ENCODE measurements at regions not wholly inside any gene's neighbourhood (a gene's known extent, or its start where the extent isn't known, plus 50 kb on each side); places are given as distances from the start of the nearest gene placed in this dataset.

DNA sequence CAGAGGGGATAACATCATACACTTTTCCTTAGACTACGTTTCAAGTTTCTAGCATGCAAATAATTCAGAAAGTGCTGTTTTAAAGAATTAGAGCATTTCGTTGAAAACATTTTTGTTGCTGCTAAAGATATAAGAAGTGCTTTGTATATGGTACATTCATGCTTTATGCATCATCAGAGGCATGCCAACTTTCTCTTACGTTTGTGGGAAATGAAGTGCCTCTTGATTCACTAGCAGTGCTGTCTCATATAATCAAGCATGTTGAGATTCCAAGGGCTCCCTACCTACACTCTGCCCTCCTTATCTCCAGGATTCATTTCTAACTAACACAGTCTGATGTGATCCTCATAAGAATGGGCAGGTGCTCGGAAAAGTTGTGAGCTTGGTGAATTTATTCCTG, 748.6 kb upstream of the DDX18 start:
- Histone ChIP-seq H3K9me3 (replicated peaks in 1 of 2; ENCODE audit: control insufficient read depth in 2 of 2, insufficient read depth in 1 of 2, low read depth in 1 of 2, low read length in 2 of 2) (no peaks in the 10 kb centered on the region), H4K8ac (ENCODE audit: low read depth, low read length) (no peak overlapping the region), H3K27me3 (ENCODE audit: control insufficient read depth in 3 of 3, insufficient read depth in 3 of 3, low read depth in 1 of 3, low read length in 3 of 3) (no peaks in the 10 kb centered on the region), H3K79me1 (ENCODE audit: low read depth, low read length) (no peaks in the 10 kb centered on the region), H3K4ac (ENCODE audit: low read length) (no peak overlapping the region), H3K36me3 (replicated peaks in 1 of 2; ENCODE audit: control insufficient read depth in 2 of 2, insufficient read depth in 2 of 2, low read length in 2 of 2) (no peaks in the 10 kb centered on the region), H3K27ac (replicated peaks; ENCODE audit: low read length) (no peak overlapping the region), H2BK12ac (ENCODE audit: low read length) (no peak overlapping the region), H2AFZ (ENCODE audit: low read length) (no peak overlapping the region), H3K9ac (ENCODE audit: low read depth, low read length, poor library complexity) (no peak overlapping the region), H2AK5ac (ENCODE audit: low read depth, low read length) (no peak overlapping the region), H3K4me3 (ENCODE audit: low read length in 2 of 2) (no peak overlapping the region), H4K91ac (ENCODE audit: low read depth, low read length, poor library complexity) (no peak overlapping the region), H2BK15ac (ENCODE audit: low read length) (no peak overlapping the region), H3K23ac (ENCODE audit: low read depth, low read length, poor library complexity) (no peak overlapping the region), H3K4me1 (ENCODE audit: control insufficient read depth in 2 of 2, insufficient read depth in 1 of 2, low read depth in 1 of 2, low read length in 2 of 2) (no peaks in the 10 kb centered on the region), H2BK120ac (ENCODE audit: low read depth, low read length) (no peak overlapping the region), H3K14ac (ENCODE audit: low read length) (no peak overlapping the region), H2BK5ac (ENCODE audit: low read length) (no peak overlapping the region), H3K4me2 (ENCODE audit: insufficient read depth, low read length, poor library complexity, severe bottlenecking) (no peak overlapping the region), H3K18ac (ENCODE audit: low read length) (no peak overlapping the region)
- DNase-seq (ENCODE audit: low spot score), result no peak
- WGBS, 2 donors (ENCODE audit: extremely low coverage in 2 of 2, insufficient read length in 2 of 2, insufficient replicate concordance in 1 of 2), result no CpG with 5 or more reads among the region's 4 CpGs

DNA sequence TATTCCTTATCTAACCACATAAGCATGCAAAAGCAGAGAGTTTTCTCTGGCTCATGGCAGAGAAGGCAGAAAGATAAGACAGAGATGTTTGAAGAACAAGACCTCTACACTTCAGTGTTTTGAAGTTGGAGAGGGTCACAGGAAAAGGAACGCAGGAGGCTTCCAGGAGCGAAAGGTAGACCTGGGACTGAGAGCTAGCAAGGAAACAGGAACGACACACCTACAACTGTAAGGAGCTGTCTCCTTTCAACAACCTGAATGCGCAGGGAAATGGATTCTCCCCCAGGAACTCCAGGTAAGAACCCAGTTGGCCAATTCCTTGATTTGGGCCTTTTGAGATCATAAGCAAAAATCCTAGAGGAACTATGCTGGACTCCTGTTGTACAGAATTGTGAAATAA, 746.6 kb upstream of the DDX18 start:
- WGBS, 2 donors (ENCODE audit: extremely low coverage in 2 of 2, insufficient read length in 2 of 2, insufficient replicate concordance in 1 of 2), result no CpG with 5 or more reads among the region's 4 CpGs
- Histone ChIP-seq H3K27me3 (ENCODE audit: control insufficient read depth in 3 of 3, insufficient read depth in 3 of 3, low read depth in 1 of 3, low read length in 3 of 3) (no peaks in the 10 kb centered on the region), H4K8ac (ENCODE audit: low read depth, low read length) (no peak overlapping the region), H3K36me3 (replicated peaks in 1 of 2; ENCODE audit: control insufficient read depth in 2 of 2, insufficient read depth in 2 of 2, low read length in 2 of 2) (no peaks in the 10 kb centered on the region), H2BK15ac (ENCODE audit: low read length) (no peak overlapping the region), H3K9me3 (replicated peaks in 1 of 2; ENCODE audit: control insufficient read depth in 2 of 2, insufficient read depth in 1 of 2, low read depth in 1 of 2, low read length in 2 of 2) (peaks cover 4% of the 10 kb centered on the region in 2 donors), H2AFZ (ENCODE audit: low read length) (no peak overlapping the region), H3K18ac (ENCODE audit: low read length) (no peak overlapping the region), H3K4me1 (ENCODE audit: control insufficient read depth in 2 of 2, insufficient read depth in 1 of 2, low read depth in 1 of 2, low read length in 2 of 2) (no peaks in the 10 kb centered on the region), H3K4me2 (ENCODE audit: insufficient read depth, low read length, poor library complexity, severe bottlenecking) (no peak overlapping the region), H3K23ac (ENCODE audit: low read depth, low read length, poor library complexity) (no peak overlapping the region), H3K4me3 (ENCODE audit: low read length in 2 of 2) (no peak overlapping the region), H3K27ac (replicated peaks; ENCODE audit: low read length) (no peak overlapping the region), H3K9ac (ENCODE audit: low read depth, low read length, poor library complexity) (no peak overlapping the region), H2AK5ac (ENCODE audit: low read depth, low read length) (no peak overlapping the region), H2BK5ac (ENCODE audit: low read length) (no peak overlapping the region), H3K79me1 (ENCODE audit: low read depth, low read length) (no peaks in the 10 kb centered on the region), H4K91ac (ENCODE audit: low read depth, low read length, poor library complexity) (no peak overlapping the region), H2BK120ac (ENCODE audit: low read depth, low read length) (no peak overlapping the region), H2BK12ac (ENCODE audit: low read length) (no peak overlapping the region), H3K4ac (ENCODE audit: low read length) (no peak overlapping the region), H3K14ac (ENCODE audit: low read length) (no peak overlapping the region)
- DNase-seq (ENCODE audit: low spot score), result no peak

DNA sequence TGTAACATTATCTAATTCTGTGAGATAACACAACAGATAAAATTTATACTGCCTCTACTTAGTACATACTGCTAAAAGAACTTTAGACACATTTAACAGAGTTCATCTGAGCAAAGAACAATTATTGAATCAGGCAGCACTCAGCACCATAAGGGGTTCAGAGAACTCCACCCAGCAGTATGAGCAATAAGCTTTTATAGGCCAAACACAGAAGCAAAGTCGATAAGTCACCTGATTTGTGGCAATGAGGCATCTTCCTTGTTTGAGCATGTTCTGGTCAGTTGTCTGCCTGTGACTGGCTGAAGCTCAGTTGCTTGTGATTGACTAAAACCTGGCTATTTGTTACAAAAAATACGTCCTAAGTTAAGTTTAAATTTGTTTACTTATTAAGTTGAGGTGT, 746.1 kb upstream of the DDX18 start:
- H3K4me3 ChIP-seq (ENCODE audit: low read length in 2 of 2), result no peak overlapping the region
- no peak overlapping the region for H3K18ac ChIP-seq (ENCODE audit: low read length)
- H3K79me1 ChIP-seq (ENCODE audit: low read depth, low read length), result no peaks in the 10 kb centered on the region
- H3K9me3 ChIP-seq (replicated peaks in 1 of 2; ENCODE audit: control insufficient read depth in 2 of 2, insufficient read depth in 1 of 2, low read depth in 1 of 2, low read length in 2 of 2), result peaks cover 4% of the 10 kb centered on the region in 2 donors
- DNase-seq (ENCODE audit: low spot score), result no peak
- H3K4me2 ChIP-seq (ENCODE audit: insufficient read depth, low read length, poor library complexity, severe bottlenecking), result no peak overlapping the region
- no peak overlapping the region for H2BK12ac ChIP-seq (ENCODE audit: low read length)
- H4K91ac ChIP-seq (ENCODE audit: low read depth, low read length, poor library complexity), result no peak overlapping the region
- no peak overlapping the region for H2AK5ac ChIP-seq (ENCODE audit: low read depth, low read length)
- H3K9ac ChIP-seq (ENCODE audit: low read depth, low read length, poor library complexity), result no peak overlapping the region
- no peak overlapping the region for H3K4ac ChIP-seq (ENCODE audit: low read length)
- H3K14ac ChIP-seq (ENCODE audit: low read length), result no peak overlapping the region
- no peak overlapping the region for H3K23ac ChIP-seq (ENCODE audit: low read depth, low read length, poor library complexity)
- no CpG with 5 or more reads among the region's 2 CpGs for WGBS, 2 donors (ENCODE audit: extremely low coverage in 2 of 2, insufficient read length in 2 of 2, insufficient replicate concordance in 1 of 2)
- no peaks in the 10 kb centered on the region for H3K4me1 ChIP-seq (ENCODE audit: control insufficient read depth in 2 of 2, insufficient read depth in 1 of 2, low read depth in 1 of 2, low read length in 2 of 2)
- no peak overlapping the region for H3K27ac ChIP-seq (replicated peaks; ENCODE audit: low read length)
- H4K8ac ChIP-seq (ENCODE audit: low read depth, low read length), result no peak overlapping the region
- H3K27me3 ChIP-seq (ENCODE audit: control insufficient read depth in 3 of 3, insufficient read depth in 3 of 3, low read depth in 1 of 3, low read length in 3 of 3), result no peaks in the 10 kb centered on the region
- no peak overlapping the region for H2BK15ac ChIP-seq (ENCODE audit: low read length)
- H2AFZ ChIP-seq (ENCODE audit: low read length), result no peak overlapping the region
- no peak overlapping the region for H2BK5ac ChIP-seq (ENCODE audit: low read length)
- H3K36me3 ChIP-seq (replicated peaks in 1 of 2; ENCODE audit: control insufficient read depth in 2 of 2, insufficient read depth in 2 of 2, low read length in 2 of 2), result no peaks in the 10 kb centered on the region
- no peak overlapping the region for H2BK120ac ChIP-seq (ENCODE audit: low read depth, low read length)

DNA sequence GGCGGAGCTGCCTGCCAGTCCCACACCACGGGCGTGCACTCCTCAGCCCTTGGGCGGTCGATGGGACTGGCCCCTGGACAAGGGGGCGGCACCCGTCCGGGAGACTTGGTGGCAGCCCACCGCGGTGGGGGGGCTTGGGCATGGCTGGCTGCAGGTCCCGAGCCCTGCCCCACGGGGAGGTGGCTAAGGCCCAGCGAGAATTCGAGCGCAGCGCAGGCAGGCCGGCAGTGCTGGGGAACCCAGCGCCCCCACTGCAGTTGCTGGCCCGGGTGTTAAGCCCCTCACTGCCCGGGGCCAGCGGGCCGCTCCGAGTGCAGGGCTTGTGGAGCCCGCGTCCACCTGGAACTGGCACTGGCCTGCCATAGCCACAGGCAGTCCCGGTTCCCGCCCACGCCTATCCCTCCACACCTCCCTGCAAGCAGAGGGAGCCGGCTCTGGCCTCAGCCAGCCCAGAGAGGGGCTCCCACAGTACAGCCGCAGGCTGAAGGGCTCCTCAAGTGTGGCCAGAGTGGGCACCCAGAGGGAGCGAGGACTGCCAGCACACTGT, 742.9 kb upstream of the DDX18 start:
- Histone ChIP-seq H3K9ac (ENCODE audit: low read depth, low read length, poor library complexity) (no peak overlapping the region), H3K4me3 (ENCODE audit: low read length in 2 of 2) (no peak overlapping the region), H3K4ac (ENCODE audit: low read length) (no peak overlapping the region), H3K79me1 (ENCODE audit: low read depth, low read length) (no peaks in the 10 kb centered on the region), H3K23ac (ENCODE audit: low read depth, low read length, poor library complexity) (no peak overlapping the region), H3K18ac (ENCODE audit: low read length) (no peak overlapping the region), H3K14ac (ENCODE audit: low read length) (no peak overlapping the region), H2AFZ (ENCODE audit: low read length) (no peak overlapping the region), H4K8ac (ENCODE audit: low read depth, low read length) (no peak overlapping the region), H2BK12ac (ENCODE audit: low read length) (no peak overlapping the region), H2BK15ac (ENCODE audit: low read length) (no peak overlapping the region), H2AK5ac (ENCODE audit: low read depth, low read length) (peak overlapping the region; percentile 14), H3K4me1 (ENCODE audit: control insufficient read depth in 2 of 2, insufficient read depth in 1 of 2, low read depth in 1 of 2, low read length in 2 of 2) (peaks cover 0 to 3% of the 10 kb centered on the region in 2 donors), H3K9me3 (replicated peaks in 1 of 2; ENCODE audit: control insufficient read depth in 2 of 2, insufficient read depth in 1 of 2, low read depth in 1 of 2, low read length in 2 of 2) (peaks cover 4% of the 10 kb centered on the region in 2 donors), H3K36me3 (replicated peaks in 1 of 2; ENCODE audit: control insufficient read depth in 2 of 2, insufficient read depth in 2 of 2, low read length in 2 of 2) (no peaks in the 10 kb centered on the region), H4K91ac (ENCODE audit: low read depth, low read length, poor library complexity) (no peak overlapping the region), H3K27me3 (ENCODE audit: control insufficient read depth in 3 of 3, insufficient read depth in 3 of 3, low read depth in 1 of 3, low read length in 3 of 3) (no peaks in the 10 kb centered on the region), H3K4me2 (ENCODE audit: insufficient read depth, low read length, poor library complexity, severe bottlenecking) (no peak overlapping the region), H2BK5ac (ENCODE audit: low read length) (no peak overlapping the region), H2BK120ac (ENCODE audit: low read depth, low read length) (no peak overlapping the region), H3K27ac (replicated peaks; ENCODE audit: low read length) (no peak overlapping the region)
- WGBS, 2 donors (ENCODE audit: extremely low coverage in 2 of 2, insufficient read length in 2 of 2, insufficient replicate concordance in 1 of 2), result no CpG with 5 or more reads among the region's 31 CpGs
- DNase-seq (ENCODE audit: low spot score), result no peak

Measured in neuronal stem cell (in vitro differentiated cells).